Astrocyte (in vitro differentiated cells and primary cell): ENCODE measurements at regions not wholly inside any gene's neighbourhood (a gene's known extent, or its start where the extent isn't known, plus 50 kb on each side); places are given as distances from the start of the nearest gene placed in this dataset.

ENCODE experiments used
- DNase-seq: peaks from one replicate; pipeline ENCODE4 v3.0.0-alpha.2; 2010; ENCODE audit warnings: low read depth
- FAIRE-seq: peaks from 2 replicates; lab custom pipeline; 2011; peaks lifted over from hg19 to GRCh38; lab: Jason Lieb, UNC
- H2AFZ ChIP-seq: 2 replicates; pipeline ENCODE4 v1.6.0; 2012; ENCODE audit warnings: low read depth, low read length, inconsistent platforms
- H3K27ac ChIP-seq: 2 replicates; pipeline ENCODE4 v1.5.1; 2011; ENCODE audit warnings: low read depth, low read length, inconsistent platforms
- H3K27me3 ChIP-seq: 2 replicates; pipeline ENCODE4 v1.6.0; 2011; ENCODE audit warnings: low read length, inconsistent platforms; ENCODE audit not compliant: insufficient read depth
- H3K36me3 ChIP-seq: 2 replicates; pipeline ENCODE4 v1.5.1; 2011; ENCODE audit warnings: low read length, inconsistent platforms; ENCODE audit not compliant: insufficient read depth
- H3K4me1 ChIP-seq: 2 replicates; pipeline ENCODE4 v1.5.1; 2011; ENCODE audit warnings: low read length, inconsistent platforms; ENCODE audit not compliant: insufficient read depth
- H3K4me2 ChIP-seq: 2 replicates; pipeline ENCODE4 v1.6.0; 2012; ENCODE audit warnings: low read length, inconsistent platforms
- H3K4me3 ChIP-seq: 2 replicates; pipeline ENCODE4 v1.5.1; 2011; ENCODE audit warnings: low read depth, mild to moderate bottlenecking, low read length, inconsistent platforms; ENCODE audit not compliant: insufficient read depth
- H3K79me2 ChIP-seq: 2 replicates; pipeline ENCODE4 v1.6.0; 2012; ENCODE audit warnings: mild to moderate bottlenecking, low read length, inconsistent platforms; ENCODE audit not compliant: insufficient read depth
- H3K9ac ChIP-seq: 2 replicates; pipeline ENCODE4 v1.6.0; 2012; ENCODE audit warnings: mild to moderate bottlenecking, low read length, inconsistent platforms
- H3K9me3 ChIP-seq: 2 replicates; pipeline ENCODE4 v1.5.1; 2012; ENCODE audit warnings: low read depth, mild to moderate bottlenecking, low read length, inconsistent platforms; ENCODE audit not compliant: insufficient read depth
- H4K20me1 ChIP-seq: 2 replicates; pipeline ENCODE4 v1.6.0; 2012; ENCODE audit warnings: low read length, inconsistent platforms; ENCODE audit not compliant: insufficient read depth
- H3K27ac Mint-ChIP-seq: one replicate; pipeline ENCODE4 v1.8.0; 2021; ENCODE audit warnings: mild to moderate bottlenecking, mixed read lengths; ENCODE audit not compliant: unreplicated experiment
- H3K27me3 Mint-ChIP-seq: one replicate; pipeline ENCODE4 v1.8.0; 2021; ENCODE audit warnings: low read depth, mixed read lengths; ENCODE audit not compliant: unreplicated experiment
- H3K36me3 Mint-ChIP-seq: one replicate; pipeline ENCODE4 v1.8.0; 2021; ENCODE audit warnings: low read depth, mixed read lengths; ENCODE audit not compliant: unreplicated experiment
- H3K4me1 Mint-ChIP-seq: one replicate; pipeline ENCODE4 v1.8.0; 2021; ENCODE audit warnings: low read depth, mixed read lengths; ENCODE audit not compliant: unreplicated experiment
- H3K4me3 Mint-ChIP-seq: one replicate; pipeline ENCODE4 v1.8.0; 2021; ENCODE audit warnings: mild to moderate bottlenecking, moderate library complexity, mixed read lengths; ENCODE audit not compliant: unreplicated experiment
- H3K9me3 Mint-ChIP-seq: one replicate; pipeline ENCODE4 v1.8.0; 2021; ENCODE audit warnings: mild to moderate bottlenecking, mixed read lengths; ENCODE audit not compliant: unreplicated experiment
- CTCF ChIP-seq: IDR thresholded peaks from 2 replicates; pipeline ENCODE4 v1.5.1; 2011; ENCODE audit warnings: low read depth, mild to moderate bottlenecking, inconsistent platforms, low read length, moderate library complexity; ENCODE audit not compliant: insufficient read depth
- EZH2 ChIP-seq: IDR thresholded peaks from 2 replicates; pipeline ENCODE4 v1.6.1; 2012; ENCODE audit warnings: mild to moderate bottlenecking, low read length, inconsistent platforms; ENCODE audit not compliant: insufficient read depth

GRCh38 chr11:98967005-98967404 is 53.7 kb upstream of the CNTN5 start:
- FAIRE-seq (no peak), DNase-seq (no peak)
- no peak overlapping the region for H2AFZ ChIP-seq
- no peak overlapping the region for H3K9ac ChIP-seq
- H3K4me3 ChIP-seq, result no peak overlapping the region
- no peaks in the 10 kb centered on the region for H3K4me1 Mint-ChIP-seq
- H3K27ac ChIP-seq, result no peak overlapping the region
- no peak overlapping the region for H3K4me3 Mint-ChIP-seq
- H3K9me3 ChIP-seq, result no peaks in the 10 kb centered on the region
- no peaks in the 10 kb centered on the region for H3K27me3 ChIP-seq
- H4K20me1 ChIP-seq, result no peaks in the 10 kb centered on the region
- no peaks in the 10 kb centered on the region for H3K9me3 Mint-ChIP-seq
- no peak overlapping the region for H3K27ac Mint-ChIP-seq
- no peaks in the 10 kb centered on the region for H3K79me2 ChIP-seq
- no peak for TF ChIP-seq CTCF
- no peak for TF ChIP-seq EZH2
- no peaks in the 10 kb centered on the region for H3K36me3 Mint-ChIP-seq
- H3K36me3 ChIP-seq, result no peaks in the 10 kb centered on the region
- no peaks in the 10 kb centered on the region for H3K4me1 ChIP-seq
- H3K4me2 ChIP-seq, result no peak overlapping the region
- H3K27me3 Mint-ChIP-seq, result no peaks in the 10 kb centered on the region
